ENCODE measurements at regions not wholly inside any gene's neighbourhood (a gene's known extent, or its start where the extent isn't known, plus 50 kb on each side); places are given as distances from the start of the nearest gene placed in this dataset.

DNA sequence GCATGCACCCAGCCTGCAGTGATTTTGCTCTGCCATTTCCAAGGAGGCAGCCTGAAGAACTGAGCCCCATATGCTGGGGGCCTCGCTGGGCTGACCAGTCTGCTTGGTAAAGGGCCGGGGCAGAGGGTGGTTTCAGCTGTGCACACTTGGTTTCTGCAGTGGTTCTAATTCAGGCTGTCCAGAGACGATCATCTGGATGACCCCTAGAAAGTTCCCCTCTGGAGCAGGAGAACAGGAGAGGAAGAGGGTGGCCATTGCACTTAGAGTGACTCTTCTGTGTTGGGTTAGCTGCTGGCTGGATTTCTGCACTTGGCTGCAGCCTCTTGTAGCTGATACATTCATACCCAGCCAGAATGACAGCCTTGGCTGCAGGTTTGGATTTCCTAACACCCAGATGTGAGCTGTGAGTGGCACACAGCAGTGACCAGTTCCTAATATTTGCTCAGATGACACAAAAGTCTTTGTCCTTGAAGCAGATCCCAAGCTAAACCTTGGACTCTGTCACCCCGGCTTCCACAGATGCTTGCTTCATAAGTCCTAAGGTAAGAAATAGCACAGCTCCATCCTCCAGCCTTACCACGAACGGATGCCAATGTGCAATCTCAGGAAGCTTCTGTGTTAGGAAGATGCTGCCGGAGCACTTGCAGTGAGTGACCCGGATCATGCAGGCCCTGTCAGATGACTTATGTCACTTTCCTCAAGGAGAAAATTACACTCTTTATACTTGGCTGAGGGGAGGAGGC is 105.6 kb downstream of the HNRNPLL start:
- no peaks in the 10 kb centered on the region for H3K36me3 ChIP-seq (ENCODE audit: control insufficient read depth, insufficient read depth, low read length)
- CTCF ChIA-PET, result interaction anchor here (1.1 to 1.4 kb wide), 2 partner anchors 11 to 48 kb away, joined by 3 to 9 read pairs; no protein-coding TSS in a partner anchor
- POLR2A ChIA-PET, result no interaction called here

DNA sequence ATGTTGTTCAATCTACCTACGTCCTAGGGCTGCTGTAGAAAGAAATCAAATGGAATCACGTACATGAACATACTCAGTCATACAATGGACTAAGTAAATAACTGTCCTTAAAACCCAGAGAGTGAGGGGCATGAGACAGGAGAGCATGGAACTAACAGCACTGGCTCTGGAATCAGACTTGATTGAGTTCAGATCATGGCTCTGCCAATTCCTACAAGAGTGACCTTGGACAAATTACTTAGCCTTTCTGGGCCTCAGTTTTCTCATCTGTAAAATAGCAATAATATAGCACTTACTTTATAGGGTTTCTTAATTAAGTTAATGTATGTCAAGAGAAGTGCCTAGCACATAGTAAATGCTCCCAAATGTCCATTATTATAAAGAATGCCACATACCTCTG is 106.8 kb downstream of the HNRNPLL start:
- Mint-ChIP-seq H3K27ac (ENCODE audit: unreplicated experiment) (no peak overlapping the region), H3K27me3 (ENCODE audit: insufficient read depth, unreplicated experiment) (no peaks in the 10 kb centered on the region), H3K4me3 (ENCODE audit: unreplicated experiment) (no peak overlapping the region), H3K9me3 (ENCODE audit: unreplicated experiment) (no peaks in the 10 kb centered on the region), H3K4me1 (ENCODE audit: low read depth, unreplicated experiment) (peaks cover 20% of the 10 kb centered on the region), H3K36me3 (ENCODE audit: insufficient read depth, unreplicated experiment) (no peaks in the 10 kb centered on the region)
- Histone ChIP-seq H3K36me3 (ENCODE audit: control insufficient read depth, insufficient read depth, low read length) (no peaks in the 10 kb centered on the region), H3K9me3 (no peaks in the 10 kb centered on the region), H3K27me3 (replicated peaks; ENCODE audit: control insufficient read depth, insufficient read depth, low read length) (no peaks in the 10 kb centered on the region; the same call in 1 of the 2 replicates), H3K4me1 (peaks cover 25% of the 10 kb centered on the region; the same call in 1 of the 2 replicates), H3K4me3 (ENCODE audit: low read depth, low read length) (no peak overlapping the region)
- no peak for DNase-seq
- ChIA-PET CTCF (no interaction called here), POLR2A (interaction anchor here (0.6 kb wide), 1 partner anchor 256 kb away, joined by 3 read pairs; the partner anchor contains the start of gene SRSF7)
- no TSS peak for BruUV-seq (replicated peaks)
- intact Hi-C loops (cut with micrococcal nuclease; ENCODE audit: unreplicated experiment), result no loop called here
- TF ChIP-seq, protein P1, sequence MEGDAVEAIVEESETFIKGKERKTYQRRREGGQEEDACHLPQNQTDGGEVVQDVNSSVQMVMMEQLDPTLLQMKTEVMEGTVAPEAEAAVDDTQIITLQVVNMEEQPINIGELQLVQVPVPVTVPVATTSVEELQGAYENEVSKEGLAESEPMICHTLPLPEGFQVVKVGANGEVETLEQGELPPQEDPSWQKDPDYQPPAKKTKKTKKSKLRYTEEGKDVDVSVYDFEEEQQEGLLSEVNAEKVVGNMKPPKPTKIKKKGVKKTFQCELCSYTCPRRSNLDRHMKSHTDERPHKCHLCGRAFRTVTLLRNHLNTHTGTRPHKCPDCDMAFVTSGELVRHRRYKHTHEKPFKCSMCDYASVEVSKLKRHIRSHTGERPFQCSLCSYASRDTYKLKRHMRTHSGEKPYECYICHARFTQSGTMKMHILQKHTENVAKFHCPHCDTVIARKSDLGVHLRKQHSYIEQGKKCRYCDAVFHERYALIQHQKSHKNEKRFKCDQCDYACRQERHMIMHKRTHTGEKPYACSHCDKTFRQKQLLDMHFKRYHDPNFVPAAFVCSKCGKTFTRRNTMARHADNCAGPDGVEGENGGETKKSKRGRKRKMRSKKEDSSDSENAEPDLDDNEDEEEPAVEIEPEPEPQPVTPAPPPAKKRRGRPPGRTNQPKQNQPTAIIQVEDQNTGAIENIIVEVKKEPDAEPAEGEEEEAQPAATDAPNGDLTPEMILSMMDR (IDR thresholded peaks at IDR 0.05; ENCODE audit: insufficient read depth in 1 of 2, low read depth in 1 of 2, low read length in 1 of 2, severe bottlenecking in 1 of 2, unreplicated experiment in 1 of 2), result no peak

More for the DNA sequence above, 105.6 kb downstream of the HNRNPLL start:
- H3K4me1 Mint-ChIP-seq (ENCODE audit: low read depth, unreplicated experiment), result peaks cover 20% of the 10 kb centered on the region
- H3K36me3 Mint-ChIP-seq (ENCODE audit: insufficient read depth, unreplicated experiment), result no peaks in the 10 kb centered on the region
- peak in 1 of 2 experiments; percentile 15 for DNase-seq
- H3K4me3 Mint-ChIP-seq (ENCODE audit: unreplicated experiment), result no peak overlapping the region
- H3K27ac Mint-ChIP-seq (ENCODE audit: unreplicated experiment), result no peak overlapping the region
- H3K4me3 ChIP-seq (ENCODE audit: low read depth, low read length), result no peak overlapping the region
- TF ChIP-seq, protein P1 (IDR thresholded peaks at IDR 0.05; ENCODE audit: insufficient read depth in 1 of 2, low read depth in 1 of 2, low read length in 1 of 2, severe bottlenecking in 1 of 2, unreplicated experiment in 1 of 2), result no peak
- peaks cover 25% of the 10 kb centered on the region; the same call in 1 of the 2 replicates for H3K4me1 ChIP-seq
- BruUV-seq (replicated peaks), result no TSS peak
- no peaks in the 10 kb centered on the region; the same call in 1 of the 2 replicates for H3K27me3 ChIP-seq (replicated peaks; ENCODE audit: control insufficient read depth, insufficient read depth, low read length)
- intact Hi-C loops (cut with micrococcal nuclease; ENCODE audit: unreplicated experiment), result no loop called here
- H3K9me3 ChIP-seq, result 0 out of 2 replicates have a peak, but pooled peaks cover 5% of the 10 kb centered on the region
- no peaks in the 10 kb centered on the region for H3K9me3 Mint-ChIP-seq (ENCODE audit: unreplicated experiment)
- H3K27me3 Mint-ChIP-seq (ENCODE audit: insufficient read depth, unreplicated experiment), result no peaks in the 10 kb centered on the region

DNA sequence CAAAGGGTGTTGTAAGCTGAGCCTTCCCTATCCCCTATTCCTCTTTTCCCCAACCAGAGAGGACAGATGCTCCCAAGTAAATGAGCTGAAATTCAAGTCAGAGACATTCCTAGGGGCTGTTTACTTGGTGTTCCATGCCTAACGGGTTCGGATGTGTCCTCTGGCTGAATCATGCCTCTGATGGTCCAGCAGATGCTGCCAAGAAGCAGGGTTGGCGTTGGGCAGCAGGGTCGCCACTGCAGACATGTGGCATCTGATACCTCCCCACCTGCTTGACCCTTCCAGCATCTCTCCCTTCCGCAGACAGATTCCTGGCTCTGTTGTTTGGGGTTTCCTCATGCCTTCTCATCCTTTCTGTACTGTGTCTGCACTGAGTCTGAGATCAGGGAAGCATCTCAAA is 108.3 kb downstream of the HNRNPLL start:
- POLR2A ChIA-PET, result no interaction called here
- DNase-seq, result no peak
- H3K27me3 ChIP-seq (replicated peaks; ENCODE audit: control insufficient read depth, insufficient read depth, low read length), result no peaks in the 10 kb centered on the region; the same call in 1 of the 2 replicates
- Mint-ChIP-seq H3K36me3 (ENCODE audit: insufficient read depth, unreplicated experiment) (no peaks in the 10 kb centered on the region), H3K27me3 (ENCODE audit: insufficient read depth, unreplicated experiment) (no peaks in the 10 kb centered on the region), H3K27ac (ENCODE audit: unreplicated experiment) (no peak overlapping the region), H3K4me3 (ENCODE audit: unreplicated experiment) (no peak overlapping the region), H3K4me1 (ENCODE audit: low read depth, unreplicated experiment) (peaks cover 7% of the 10 kb centered on the region), H3K9me3 (ENCODE audit: unreplicated experiment) (no peaks in the 10 kb centered on the region)
- CTCF ChIA-PET, result interaction anchor here (0.6 kb wide), 1 partner anchor 133 kb away, joined by 3 read pairs; no protein-coding TSS in a partner anchor
- H3K9me3 ChIP-seq, result no peaks in the 10 kb centered on the region
- intact Hi-C loops (cut with micrococcal nuclease; ENCODE audit: unreplicated experiment), result no loop called here
- H3K4me3 ChIP-seq (ENCODE audit: low read depth, low read length), result no peak overlapping the region
- H3K36me3 ChIP-seq (ENCODE audit: control insufficient read depth, insufficient read depth, low read length), result no peaks in the 10 kb centered on the region
- BruUV-seq (replicated peaks), result no TSS peak
- peaks cover 17% of the 10 kb centered on the region; the same call in 1 of the 2 replicates for H3K4me1 ChIP-seq
- TF ChIP-seq, protein P1 (IDR thresholded peaks at IDR 0.05; ENCODE audit: insufficient read depth in 1 of 2, low read depth in 1 of 2, low read length in 1 of 2, severe bottlenecking in 1 of 2, unreplicated experiment in 1 of 2), result no peak

All from Caco-2 (cell line).